Activated CD4-positive, alpha-beta T cell treated with anti-CD3 and anti-CD28 coated beads for 4 hours (primary cell): ENCODE measurements at regions not wholly inside any gene's neighbourhood (a gene's known extent, or its start where the extent isn't known, plus 50 kb on each side); places are given as distances from the start of the nearest gene placed in this dataset.
"Not testable (repeated sequence)": the region's sequence is repeated elsewhere in the genome, so short reads cannot be mapped to it uniquely, and the experiment has no call there.

ENCODE experiments used
- DNase-seq, 2 donors: peaks; one replicate each; pipeline ENCODE4 v3.0.0-alpha.2; 2020

DNA sequence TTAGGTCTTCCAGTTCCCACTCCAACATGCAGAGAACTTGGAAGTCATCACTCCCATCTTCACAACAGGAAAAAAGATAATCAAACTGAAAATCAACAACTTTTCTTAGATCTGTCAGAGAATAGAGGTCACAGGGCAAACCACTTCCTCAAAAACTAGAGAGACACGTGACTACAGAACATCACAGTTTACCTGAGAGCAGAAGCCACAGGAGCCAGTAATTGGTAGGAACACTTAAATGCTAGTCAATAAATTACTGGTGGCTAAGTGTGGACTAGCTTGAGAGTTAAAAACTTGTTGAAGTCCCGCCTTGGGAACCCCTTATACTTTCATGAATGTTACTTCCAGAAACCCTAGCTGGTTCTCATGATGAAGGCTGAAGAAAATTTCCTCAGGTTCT is 81.1 kb downstream of the THSD1 start:
- not testable (repeated sequence) for DNase-seq

DNA sequence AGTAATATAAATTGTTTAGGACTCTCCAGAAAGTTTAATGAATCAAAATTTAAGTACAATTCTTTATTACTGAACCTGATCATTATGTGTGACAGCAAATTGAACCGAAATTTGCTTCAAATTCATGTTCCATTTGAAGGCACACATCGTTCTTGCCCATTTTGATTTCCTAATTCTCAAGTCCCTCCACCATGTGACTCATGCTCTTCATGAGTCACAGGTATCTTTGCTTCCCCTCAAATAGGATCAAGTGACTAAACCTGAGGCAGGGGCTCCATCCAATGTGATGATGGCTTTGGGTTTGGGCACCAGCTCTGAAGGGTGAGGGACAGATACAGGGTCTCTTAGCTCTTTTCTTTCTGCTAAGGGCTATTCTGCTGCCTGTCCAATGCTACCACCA is 86.1 kb downstream of the THSD1 start:
- no peak for DNase-seq

DNA sequence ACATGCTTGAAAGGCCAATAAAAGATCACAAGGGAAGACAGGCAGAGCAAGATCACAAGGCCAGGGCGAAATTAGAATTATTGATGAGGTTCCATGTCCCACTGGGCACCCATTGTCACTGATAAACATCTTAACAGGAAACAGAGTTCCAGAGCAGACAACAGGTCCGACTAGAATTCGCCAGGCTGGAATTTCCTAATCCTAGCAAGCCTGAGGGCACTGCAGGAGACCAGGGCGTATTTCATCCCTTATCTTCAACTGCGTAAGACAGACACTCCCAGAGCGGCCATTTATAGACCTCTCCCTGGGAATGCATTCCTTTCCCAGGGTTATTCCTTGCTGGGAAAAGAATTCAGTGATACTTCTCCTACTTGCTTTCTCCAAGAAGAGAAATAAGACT is 96.1 kb downstream of the THSD1 start:
- not testable (repeated sequence) for DNase-seq

DNA sequence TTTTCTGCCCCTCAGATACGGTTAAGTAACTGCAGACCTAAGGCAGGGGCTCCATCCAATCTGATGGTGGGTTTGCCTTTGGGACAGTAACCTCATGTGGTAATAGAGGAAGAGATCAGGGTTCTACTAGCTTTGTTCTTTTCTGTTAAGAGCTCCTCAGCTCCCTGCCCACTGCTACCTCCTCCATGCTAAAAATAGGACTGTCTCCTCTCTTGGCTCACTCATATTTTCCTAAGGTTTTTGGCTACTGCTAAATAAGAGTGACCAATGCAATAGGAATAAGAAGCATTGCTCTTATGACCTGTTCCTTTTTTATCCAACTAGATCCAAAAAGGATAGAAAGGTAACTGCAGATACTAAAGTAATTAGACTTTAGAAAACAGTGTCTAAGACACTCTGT is 99.6 kb downstream of the THSD1 start:
- not testable (repeated sequence) for DNase-seq

DNA sequence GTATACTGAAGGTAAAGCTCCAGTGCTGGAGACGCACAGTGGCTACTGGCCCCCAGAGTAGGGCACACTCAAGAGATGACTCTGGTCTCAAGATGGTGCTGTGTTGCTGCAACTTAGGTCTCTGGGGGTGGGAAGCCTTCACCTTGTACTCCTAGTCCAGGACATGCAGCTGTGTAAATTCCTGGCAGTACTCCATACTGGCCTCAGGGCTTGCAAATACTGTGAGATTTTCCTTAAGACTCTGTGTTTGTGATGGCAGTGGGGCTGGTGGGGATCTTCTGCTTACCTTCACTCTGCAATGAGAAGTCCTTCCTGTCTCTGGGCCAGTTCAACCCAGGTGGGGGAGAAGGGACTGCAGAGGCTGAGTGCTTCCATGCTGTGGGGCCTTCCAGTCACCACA is 102.9 kb downstream of the THSD1 start:
- DNase-seq, result not testable (repeated sequence)

DNA sequence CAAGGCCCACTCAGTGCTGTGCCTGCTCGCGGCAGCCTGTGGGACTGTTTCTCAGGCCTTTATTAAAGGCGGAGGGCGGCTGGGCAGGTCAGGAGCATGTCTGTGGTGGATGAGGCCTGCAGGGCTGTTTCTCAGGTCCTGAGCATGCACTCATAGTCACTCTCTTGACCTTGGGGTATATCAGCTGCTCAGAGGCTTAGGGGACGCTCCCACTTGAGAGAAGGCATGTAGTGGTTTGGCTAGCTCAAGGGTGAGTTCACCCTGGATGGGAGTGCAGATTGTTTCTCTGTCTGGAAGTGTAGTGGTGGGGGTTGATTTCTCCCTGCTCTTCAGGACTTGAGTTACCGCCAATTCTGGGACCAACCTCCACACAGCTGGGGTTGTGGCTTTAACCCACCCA is 103.3 kb downstream of the THSD1 start:
- not testable (repeated sequence) for DNase-seq

DNA sequence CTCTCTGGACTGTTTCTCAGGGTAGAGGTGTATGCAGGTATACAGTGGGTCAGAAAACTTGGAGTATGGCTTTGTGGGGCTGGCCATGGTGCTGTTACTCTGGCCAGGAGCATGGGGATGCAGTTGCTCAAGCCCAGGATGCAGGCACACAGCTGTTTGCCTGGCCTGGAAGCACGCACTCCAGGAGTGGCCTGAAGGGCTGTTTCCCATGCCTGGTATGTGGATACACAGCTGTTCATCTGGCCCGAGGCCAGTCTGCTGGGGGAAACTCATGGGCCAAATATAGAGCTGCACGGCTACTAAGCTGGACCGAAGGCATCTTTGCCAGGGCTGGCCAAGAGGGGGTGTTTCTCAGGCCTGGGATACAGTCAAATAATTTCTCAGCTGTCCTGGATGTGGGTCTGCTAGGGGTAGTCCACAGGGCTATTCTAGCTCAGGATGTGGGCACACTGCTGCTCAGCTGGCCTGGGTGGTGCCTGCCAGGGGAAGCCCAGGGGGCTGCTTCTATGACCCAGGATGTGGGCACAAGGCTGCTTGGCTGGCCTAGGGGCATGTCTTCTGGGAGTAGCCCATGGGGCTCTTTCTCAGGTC is 104.1 kb downstream of the THSD1 start:
- not testable (repeated sequence) for DNase-seq

DNA sequence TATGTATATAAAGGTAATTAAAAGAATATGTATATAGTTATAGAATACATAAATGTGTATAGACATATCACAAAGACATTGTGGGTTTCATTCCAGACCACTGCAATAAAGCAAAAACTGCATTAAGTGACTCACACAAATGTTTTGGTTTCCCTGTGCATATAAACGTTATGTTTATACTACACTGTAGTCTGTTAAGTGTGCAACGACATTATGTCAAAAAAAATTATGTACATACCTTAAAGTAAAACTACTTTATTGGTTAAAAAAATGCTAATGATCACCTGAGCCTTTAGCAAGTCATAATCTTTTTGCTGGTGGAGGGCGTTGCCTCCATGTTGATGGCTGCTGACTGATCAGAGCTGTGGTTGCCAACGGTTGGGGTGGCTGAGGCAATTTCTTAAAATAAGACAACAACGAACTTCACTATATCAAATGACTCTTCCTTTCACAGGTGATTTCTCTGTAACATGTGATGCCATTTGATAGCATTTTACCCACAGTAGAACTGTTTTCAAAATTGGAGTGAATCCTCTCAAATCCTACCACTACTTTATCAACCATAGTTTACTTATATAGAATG is 107.8 kb downstream of the THSD1 start:
- DNase-seq, result not testable (repeated sequence)

DNA sequence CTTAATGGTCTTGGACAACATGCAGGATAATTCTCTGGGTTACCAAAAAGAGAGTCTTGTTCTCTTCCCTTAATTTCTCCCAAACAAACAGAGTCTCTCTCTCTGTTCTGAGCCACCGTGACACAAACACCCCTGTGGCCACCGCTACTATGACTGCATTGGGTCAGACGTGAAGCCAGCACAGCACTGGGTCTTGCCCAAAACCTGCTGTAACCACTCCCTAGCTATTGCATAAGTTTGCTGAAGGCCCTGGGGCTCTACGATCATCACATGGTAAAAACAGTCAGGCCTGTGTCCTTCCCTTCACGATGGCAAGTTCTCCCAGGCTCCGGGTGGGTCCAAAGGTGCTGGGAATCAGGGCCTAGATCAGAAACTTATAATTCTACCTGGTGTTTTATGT is 117.1 kb downstream of the THSD1 start:
- DNase-seq, result not testable (repeated sequence)

DNA sequence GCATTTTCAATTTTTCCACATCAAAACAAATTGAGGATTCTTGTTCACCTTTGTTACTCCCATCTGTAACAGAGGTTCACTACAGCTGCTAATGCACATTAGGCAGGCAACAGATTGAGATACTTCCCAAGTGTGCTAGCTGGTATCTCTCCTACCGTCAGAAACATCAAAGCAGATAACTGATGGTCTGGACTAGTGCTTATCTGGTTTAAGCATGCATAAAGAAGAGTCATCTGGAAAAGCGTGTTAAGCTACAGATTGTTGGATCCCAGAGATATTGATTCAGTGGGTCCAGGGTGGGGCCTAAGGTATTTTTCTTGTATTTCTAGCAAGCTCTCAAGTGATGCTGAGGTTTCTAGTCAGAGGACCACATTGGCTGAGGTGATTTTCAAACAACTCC is 122.0 kb upstream of the NEK3 start:
- not testable (repeated sequence) for DNase-seq

DNA sequence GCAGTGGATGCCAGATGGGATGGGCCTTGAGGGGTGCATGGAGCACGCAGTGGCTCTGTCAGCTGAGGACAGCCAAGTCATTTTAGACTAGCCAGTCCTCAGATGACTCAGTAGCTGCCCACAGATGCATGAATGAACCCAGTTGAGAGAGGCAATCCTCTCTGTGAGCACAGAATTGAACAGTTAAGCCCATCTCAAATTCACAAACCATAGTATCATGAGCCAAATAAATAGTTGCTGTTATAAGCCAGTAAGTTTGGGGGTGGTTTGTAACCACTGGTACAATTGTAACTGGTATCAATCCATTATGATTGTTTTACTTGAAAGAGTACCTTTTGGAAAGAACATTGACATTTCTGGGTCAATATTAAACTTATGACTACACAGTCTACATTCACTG is 120.0 kb upstream of the NEK3 start:
- DNase-seq, result not testable (repeated sequence)

DNA sequence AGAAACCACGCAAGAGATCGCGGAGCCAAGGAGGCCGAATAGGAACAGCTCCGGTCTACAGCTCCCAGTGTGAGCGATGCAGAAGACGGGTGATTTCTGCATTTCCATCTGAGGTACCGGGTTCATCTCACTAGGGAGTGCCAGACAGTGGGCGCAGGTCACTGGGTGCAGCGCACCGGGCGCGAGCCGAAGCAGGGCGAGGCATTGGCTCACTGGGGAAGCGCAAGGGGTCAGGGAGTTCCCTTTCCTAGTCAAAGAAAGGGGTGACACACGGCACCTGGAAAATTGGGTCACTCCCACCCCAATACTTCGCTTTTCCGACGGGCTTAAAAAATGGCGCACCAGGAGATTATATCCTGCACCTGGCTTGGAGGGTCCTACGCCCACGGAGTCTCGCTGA is 94.9 kb upstream of the NEK3 start:
- DNase-seq, result not testable (repeated sequence)

DNA sequence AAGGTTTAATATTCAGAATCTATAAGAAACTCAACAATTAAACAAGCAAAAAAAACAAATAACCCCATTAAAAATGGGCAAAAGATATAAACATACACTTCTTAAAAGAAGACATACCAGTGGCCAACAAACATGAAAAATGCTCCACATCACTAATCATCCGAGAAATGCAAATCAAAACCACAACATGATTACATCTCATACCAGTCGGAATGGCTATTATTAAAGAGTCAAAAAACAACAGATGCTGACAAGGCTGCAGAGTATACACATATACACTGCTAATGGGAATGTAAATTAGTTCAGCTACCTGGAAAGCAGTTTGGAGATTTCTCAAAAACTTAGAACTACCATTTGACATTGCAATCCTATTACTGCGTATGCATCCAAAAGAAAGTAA is 81.4 kb upstream of the NEK3 start:
- DNase-seq, result not testable (repeated sequence)

DNA sequence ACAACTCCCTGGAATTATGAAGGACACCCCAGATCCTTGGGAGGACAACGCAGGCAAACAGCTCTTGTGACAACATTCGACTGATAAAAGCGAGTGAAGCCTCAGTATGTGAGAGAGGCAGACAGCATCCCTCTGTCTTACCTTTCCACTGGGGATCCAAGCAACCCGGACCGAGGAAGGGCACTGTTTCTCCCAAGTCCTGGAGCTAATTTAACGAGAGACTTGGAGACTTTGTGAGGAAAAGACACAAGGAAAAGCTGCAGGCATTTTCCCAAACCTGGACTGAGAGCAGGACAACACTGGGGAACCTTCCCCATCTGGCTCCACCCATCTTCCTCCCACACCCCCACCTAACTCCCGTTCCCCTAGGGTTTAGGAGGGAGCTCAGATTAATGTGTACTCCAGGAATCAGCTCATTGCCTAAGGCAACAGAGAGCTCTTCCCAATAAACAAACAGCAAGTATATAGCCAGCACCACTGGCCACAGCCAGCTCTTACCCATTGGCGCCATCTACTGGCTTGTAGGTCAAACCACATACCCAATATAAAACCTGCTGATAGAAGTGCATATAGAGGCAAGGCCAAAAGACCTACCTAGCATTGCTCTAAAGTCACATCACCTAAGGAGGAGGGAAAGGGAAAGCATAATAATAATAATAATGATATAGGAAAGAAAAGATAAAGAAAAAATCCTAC is 76.7 kb upstream of the NEK3 start:
- DNase-seq, result peak; percentile 20 to 50

DNA sequence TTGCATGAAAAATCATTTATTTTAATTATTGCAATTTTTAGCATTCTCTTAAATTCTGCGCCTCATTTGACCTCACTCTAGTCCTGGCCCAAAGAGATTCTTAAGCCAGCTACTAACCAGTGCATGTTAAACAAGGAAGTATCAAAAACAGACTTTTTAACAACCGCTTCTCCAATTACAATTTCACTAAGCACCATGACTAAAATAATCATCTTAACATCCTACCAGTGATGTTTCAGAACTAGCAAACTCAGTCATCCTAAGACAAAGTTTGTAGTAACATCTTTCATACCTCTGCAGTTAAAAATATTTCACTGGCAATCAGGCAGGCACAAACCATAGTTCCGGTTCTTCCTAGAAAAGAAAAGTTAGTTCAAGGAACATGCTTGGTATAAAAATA is 75.5 kb upstream of the NEK3 start:
- DNase-seq, result not testable (repeated sequence)

DNA sequence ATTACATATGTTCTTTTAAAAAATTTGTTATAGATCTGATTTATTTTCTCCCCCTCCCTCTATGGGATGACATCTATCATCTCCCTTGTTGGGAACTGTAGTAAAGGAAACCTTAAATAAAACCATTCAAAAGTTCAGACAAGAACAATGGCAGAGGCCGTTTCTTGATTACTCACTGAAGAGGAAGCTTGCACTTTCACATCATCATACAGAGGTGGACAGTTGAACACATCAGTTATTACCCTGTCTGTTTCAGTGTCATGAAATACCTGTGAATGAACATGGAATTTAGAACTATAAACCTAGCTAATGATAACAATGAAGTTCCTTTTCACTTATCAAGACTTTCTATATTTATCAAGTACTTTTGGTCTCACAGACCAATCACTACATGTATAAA is 63.7 kb upstream of the NEK3 start:
- not testable (repeated sequence) for DNase-seq

DNA sequence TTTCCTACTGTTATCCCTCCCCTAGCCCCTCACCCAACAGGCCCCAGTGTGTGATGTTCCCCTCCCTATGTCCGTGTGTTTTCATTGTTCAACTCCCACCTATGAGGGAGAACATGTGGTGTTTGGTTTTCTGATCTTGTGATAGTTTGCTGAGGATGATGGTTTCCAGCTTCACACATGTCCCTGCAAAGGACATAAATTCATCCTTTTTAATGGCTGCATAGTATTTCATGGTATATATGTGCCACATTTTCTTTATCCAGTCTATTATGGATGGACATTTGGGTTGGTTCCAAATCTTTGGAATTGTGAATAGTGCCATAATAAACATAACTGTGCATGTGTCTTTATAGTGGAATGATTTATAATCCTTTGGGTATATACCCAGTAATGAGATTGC is 54.5 kb upstream of the NEK3 start:
- DNase-seq, result not testable (repeated sequence)

DNA sequence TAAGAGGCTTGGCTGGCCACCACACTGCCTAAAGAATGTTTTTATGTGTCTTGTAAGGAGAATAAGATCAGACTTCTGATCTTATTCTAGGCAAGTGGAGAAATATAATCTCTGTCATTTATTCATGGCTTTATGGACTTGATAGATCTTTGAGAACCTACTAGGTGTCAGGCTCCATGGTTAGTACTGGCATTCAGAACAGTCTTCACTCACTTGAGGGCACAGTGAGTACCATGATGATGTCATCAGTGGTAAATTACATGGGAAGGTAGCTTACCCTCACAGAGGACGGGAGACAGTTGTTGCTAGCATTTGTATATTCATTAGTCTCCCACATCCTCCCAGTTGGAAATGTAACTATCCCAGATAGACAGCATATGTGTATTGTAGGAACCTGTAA is 53.5 kb upstream of the NEK3 start:
- not testable (repeated sequence) for DNase-seq

DNA sequence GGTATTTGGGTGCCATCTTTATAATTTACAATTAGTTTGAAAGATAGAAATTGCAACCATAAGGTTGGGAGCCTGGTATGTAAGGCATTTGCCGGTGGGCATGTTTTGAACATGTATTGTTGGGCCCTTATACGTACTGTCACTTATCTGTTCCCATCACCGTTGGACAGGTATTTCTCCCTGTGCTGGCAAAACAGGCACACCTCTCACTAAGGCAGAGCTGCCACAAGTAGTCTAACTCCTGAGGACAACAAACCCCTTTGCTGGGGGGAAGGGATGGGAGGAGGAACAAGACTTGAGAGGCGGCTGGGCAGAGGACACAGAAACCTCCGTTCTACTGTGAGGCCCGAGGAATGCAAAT is 52.0 kb upstream of the NEK3 start:
- DNase-seq, result not testable (repeated sequence)

DNA sequence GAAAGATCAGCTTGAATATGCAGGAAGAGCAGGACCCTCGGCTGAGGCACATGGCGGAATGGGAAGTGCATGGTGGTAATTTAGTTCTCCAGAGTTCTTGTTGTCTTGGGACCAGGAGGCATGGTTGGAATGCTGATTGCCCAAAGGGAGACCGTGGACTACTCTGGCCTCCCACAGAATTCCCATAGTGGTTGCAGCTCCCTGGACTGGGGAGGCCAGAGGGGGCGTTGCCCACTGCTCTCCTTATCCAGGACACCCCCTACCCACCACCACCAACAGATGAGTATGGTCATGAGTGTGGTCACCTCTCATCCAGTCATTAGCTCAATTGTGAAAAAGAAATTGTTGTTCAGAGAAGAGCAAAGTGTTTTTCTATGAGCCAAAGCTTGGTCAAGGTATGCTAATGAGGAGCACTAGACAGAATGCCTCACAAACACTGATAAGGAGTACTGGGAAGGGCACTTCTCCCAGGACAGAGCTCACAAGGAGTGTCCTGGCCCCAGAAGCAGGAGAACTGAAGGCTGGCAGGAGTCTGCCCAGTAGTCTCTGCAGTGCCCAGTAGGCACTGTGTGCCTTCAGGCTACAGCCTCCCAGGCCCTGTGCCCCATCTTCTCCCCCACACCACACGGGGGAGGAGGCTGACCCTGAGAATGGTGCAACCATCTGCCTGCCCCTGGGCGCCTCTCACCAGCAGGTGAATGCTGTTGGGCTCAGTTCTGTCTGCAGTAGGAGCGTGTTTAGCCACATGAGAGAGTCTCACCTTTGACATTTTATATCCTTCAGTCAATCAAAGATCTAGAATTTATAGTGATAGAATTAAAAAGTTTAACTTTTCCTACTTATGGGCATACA is 51.4 kb upstream of the NEK3 start:
- not testable (repeated sequence) for DNase-seq
